Hepatocyte (in vitro differentiated cells): ENCODE measurements at regions not wholly inside any gene's neighbourhood (a gene's known extent, or its start where the extent isn't known, plus 50 kb on each side); places are given as distances from the start of the nearest gene placed in this dataset.

Experiments used
- EZH2 ChIP-seq: fragments of 200-600 bp; sonication (generic); IDR thresholded peaks from 2 replicates; pipeline ENCODE4 v1.6.1; 2016; ENCODE audit warnings: antibody characterized with exemption, mild to moderate bottlenecking, borderline replicate concordance
- EZH2phosphoT487 ChIP-seq: fragments of 200-600 bp; sonication (generic); IDR thresholded peaks from one replicate; pipeline ENCODE4 v1.6.1; 2018; ENCODE audit warnings: antibody characterized with exemption, mild to moderate bottlenecking, low read depth, moderate library complexity; ENCODE audit not compliant: unreplicated experiment, severe bottlenecking
- TF ChIP-seq, protein P1 (sequence below): fragments of 200-600 bp; sonication (generic); IDR thresholded peaks from 2 replicates; pipeline ENCODE4 v1.5.1; 2016; ENCODE audit warnings: antibody characterized with exemption, mild to moderate bottlenecking; ENCODE audit not compliant: poor library complexity

- TF ChIP-seq, protein P1, sequence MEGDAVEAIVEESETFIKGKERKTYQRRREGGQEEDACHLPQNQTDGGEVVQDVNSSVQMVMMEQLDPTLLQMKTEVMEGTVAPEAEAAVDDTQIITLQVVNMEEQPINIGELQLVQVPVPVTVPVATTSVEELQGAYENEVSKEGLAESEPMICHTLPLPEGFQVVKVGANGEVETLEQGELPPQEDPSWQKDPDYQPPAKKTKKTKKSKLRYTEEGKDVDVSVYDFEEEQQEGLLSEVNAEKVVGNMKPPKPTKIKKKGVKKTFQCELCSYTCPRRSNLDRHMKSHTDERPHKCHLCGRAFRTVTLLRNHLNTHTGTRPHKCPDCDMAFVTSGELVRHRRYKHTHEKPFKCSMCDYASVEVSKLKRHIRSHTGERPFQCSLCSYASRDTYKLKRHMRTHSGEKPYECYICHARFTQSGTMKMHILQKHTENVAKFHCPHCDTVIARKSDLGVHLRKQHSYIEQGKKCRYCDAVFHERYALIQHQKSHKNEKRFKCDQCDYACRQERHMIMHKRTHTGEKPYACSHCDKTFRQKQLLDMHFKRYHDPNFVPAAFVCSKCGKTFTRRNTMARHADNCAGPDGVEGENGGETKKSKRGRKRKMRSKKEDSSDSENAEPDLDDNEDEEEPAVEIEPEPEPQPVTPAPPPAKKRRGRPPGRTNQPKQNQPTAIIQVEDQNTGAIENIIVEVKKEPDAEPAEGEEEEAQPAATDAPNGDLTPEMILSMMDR, result no peak
- TF ChIP-seq EZH2phosphoT487 (no peak), EZH2 (no peak)
Measured at GRCh38 chr20:57951549-57951948, 241.7 kb upstream of the PMEPA1 start.
